GM18907 (cell line): ENCODE measurements at regions not wholly inside any gene's neighbourhood (a gene's known extent, or its start where the extent isn't known, plus 50 kb on each side); places are given as distances from the start of the nearest gene placed in this dataset.
"Not testable (repeated sequence)": the region's sequence is repeated elsewhere in the genome, so short reads cannot be mapped to it uniquely, and the experiment has no call there.

Experiments used
- ATAC-seq: cut with Tn5 transposase; IDR thresholded peaks from one replicate; pipeline ENCODE4 v1.9.1; 2021; ENCODE audit warnings: mild to moderate bottlenecking, moderate library complexity; ENCODE audit not compliant: unreplicated experiment

- no peak for ATAC-seq
Observed at GRCh38 chr3:13197795-13198194, 124.6 kb upstream of the IQSEC1 start.

DNA sequence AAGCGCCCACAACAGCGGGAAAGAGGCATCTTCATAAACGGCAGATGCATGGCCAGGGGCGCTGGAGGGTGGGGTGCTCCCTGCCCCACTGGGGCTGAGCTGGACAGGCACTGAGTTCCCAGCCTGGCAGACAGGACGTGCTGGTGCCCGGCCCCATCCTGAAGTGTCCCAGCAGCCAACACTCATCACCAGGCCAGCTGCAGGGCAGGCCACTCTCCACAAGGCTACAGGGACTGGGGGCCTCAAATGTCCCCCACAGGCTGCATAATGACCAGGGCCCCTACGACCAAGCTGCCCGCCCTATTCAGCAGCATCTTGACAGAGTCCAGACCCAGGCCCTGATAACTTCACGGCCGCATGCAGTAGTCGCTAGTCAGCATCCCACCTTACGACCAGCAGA, 124.1 kb upstream of the IQSEC1 start:
- ATAC-seq: no peak

- ATAC-seq: no peak
Observed at GRCh38 chr3:13195374-13195773, 122.1 kb upstream of the IQSEC1 start.

- ATAC-seq: no peak
Observed at GRCh38 chr3:13194285-13195209, 121.3 kb upstream of the IQSEC1 start.

DNA sequence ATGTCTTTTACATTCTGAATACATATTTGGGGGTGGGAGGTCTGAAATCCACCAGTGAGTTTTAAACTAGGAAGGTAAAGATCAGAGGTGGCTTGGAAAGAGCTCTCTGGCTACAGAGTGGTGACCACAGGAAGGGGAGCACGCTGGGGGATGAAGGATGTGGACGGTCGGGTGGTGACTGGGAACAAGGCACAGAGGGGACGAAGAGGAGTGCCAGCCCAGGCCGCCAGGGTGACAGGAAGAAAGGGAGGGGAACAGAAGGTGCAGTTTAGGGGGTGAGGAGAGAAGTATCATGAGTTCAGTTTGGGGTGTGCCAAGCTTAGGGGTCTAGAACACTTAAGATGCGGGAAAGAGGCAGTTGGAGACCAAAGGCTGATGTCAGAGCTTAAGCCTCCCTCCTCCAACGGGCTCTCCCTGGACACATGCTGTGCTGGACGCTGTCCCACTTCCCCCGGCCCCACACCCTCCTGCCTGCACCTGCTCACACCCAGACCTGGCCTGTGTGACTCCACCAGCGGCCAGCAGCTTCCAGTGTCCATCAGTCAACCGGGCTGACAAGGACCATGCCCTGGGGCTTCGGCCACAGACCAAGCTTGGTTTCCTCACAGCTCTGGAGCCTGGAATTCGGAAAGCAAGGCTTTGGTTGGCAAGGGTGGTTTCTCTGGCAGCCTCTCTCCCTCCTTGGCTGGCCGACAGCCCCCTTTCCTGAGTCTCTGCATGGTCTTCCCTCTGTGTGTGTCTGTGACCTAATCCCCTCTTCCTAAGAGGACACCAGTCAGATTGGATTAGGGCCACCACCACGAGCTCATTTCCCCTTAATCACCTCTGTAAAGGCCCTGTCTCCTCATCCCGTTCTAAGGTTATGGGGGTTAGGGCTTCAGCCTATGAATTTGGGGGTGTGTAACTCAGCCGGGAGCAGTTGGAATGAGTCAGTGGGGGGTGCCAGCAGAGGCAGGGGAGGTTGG, 120.4 kb upstream of the IQSEC1 start:
- no peak for ATAC-seq

GRCh38 chr3:13192471-13193213, 119.4 kb upstream of the IQSEC1 start:
- no peak for ATAC-seq

- no peak for ATAC-seq
Observed at GRCh38 chr3:13191016-13191415, 117.8 kb upstream of the IQSEC1 start.

DNA sequence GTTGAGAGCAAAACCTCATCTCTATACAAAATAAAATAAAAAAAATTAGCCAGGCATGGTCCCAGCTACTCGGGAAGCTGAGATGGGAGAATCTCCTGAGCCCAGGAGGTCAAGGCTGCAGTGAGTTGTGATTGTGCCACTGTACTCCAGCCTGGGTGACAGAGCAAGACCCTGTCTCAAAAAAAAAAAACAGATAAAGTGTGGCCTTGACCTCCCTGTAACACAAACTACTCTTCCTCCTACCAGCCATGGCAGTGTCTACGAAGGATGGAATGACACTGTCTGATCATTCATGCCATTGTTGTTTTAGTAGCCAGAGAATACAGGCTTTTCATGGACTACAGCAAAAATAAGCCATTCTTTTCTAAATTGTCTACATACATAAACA, 117.1 kb upstream of the IQSEC1 start:
- no peak for ATAC-seq

- ATAC-seq: no peak
Observed at GRCh38 chr3:13189639-13190377, 116.6 kb upstream of the IQSEC1 start.

- no peak for ATAC-seq
Observed at GRCh38 chr3:13188975-13189374, 115.7 kb upstream of the IQSEC1 start.

DNA sequence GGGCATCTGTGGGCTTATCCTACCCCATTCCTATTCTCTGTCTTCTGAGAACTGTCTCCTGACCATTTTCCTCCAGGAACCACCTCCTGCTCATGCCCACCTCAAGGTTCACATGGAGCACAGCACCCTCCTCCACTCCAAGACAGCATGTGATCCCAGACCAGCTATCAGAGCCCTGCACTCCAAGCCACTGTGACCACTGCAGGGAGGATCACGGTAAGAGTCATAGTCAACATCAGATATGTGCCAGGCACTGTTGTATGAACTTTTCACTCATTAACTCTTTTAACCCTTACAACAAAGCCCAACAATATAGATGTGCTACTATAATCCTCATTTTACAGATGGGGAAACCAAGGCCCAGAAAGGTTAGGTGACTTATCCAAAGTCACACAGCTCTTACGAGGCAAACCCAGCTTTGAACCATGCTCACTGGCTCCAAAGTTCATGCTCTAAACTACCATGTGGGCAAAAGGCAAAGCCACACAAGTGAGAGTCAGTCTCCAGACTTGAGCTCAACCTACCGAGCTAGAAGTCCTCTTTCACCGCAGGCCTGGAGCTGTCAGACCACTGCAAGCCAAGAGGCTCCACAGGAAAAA, 115.1 kb upstream of the IQSEC1 start:
- ATAC-seq: no peak

DNA sequence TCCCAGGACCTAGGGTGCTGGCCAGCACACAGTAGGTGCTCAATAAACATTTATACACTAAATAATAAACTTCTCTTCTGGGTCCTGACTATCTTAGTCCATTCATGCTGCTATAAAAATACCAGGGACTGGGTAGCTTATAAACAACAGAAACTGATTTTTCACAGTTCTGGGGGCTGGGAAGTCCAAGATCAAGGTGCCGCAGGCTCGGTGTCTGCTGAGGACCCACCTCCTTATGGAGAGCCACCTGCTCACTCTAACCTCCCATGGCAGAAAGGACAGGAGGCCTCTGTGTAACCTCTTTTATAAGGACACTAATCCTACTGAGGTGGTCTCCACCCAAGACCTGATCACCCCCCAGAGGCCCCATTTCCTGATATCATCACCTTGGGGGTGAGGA, 114.4 kb upstream of the IQSEC1 start:
- ATAC-seq: no peak

DNA sequence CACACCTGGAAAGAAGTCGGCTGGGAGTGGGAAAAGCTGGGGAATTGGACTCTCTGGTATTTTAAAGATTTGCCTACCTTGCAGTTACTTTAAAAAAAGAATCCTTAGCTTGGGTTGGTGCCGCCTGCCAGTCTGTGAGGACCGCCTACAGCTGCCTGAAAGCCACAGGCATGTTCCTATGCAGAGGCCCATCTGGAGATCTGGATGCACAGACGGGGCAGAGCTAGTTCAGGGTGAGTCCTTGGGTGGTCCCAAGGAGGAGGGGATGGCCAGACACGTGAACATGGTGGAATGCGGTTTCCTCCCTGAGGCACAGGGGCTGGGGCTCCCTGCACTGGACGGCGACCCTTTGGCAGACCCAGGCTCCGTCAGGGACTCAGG, 113.2 kb upstream of the IQSEC1 start:
- ATAC-seq: no peak

DNA sequence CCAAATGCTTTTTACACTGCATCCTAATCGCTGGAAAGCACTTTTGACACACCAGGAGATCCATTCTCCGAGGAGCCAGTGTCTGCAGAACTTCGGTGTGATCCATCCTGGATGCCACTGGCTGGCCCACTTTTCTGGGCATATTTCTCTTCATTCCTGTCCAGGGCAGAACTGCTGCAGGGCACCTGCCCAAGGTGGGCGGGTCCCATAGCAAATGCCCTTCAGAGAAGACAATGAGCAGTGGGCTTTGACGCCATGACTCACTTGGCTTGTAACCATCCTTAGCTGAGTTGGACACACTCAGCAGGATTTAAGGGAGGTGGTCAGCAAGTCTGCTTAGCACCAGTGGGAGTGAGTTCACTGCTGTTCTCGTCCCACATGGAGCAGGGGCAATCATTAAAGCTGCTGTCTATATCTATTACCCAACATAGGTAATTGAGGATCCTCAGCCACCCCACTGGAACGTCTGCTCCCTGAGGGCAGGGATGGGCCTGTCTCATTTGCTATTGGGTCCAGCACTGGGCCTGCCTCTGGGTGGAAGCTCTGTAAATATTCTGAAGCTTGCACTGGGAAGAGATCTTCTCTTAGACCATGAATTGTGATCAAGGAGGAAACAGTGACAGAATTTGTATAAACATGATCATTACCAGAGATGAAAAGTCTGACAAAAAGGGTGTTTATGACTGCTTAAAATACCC, 112.7 kb upstream of the IQSEC1 start:
- no peak for ATAC-seq

DNA sequence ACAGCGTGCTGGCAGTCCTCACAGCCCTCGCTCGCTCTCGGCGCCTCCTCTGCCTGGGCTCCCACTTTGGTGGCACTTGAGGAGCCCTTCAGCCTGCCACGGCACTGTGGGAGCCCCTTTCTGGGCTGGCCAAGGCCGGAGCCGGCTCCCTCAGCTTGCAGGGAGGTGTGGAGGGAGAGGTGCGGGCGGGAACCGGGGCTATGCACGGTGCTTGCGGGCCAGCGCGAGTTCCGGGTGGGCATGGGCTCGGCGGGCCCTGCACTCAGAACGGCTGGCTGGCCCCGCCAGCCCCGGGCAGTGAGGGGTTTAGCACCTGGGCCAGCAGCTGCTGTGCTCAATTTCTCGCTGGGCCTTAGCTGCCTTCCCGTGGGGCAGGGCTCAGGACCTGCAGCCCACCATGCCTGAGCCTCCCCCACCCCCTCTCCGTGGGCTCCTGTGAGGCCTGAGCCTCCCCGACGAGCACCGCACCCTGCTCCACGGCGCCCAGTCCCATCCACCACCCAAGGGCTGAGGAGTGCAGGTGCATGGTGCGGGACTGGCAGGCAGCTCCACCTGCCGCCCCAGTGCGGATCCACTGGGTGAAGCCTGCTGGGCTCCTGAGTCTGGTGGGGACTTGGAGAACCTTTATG, 106.5 kb upstream of the IQSEC1 start:
- not testable (repeated sequence) for ATAC-seq

- no peak for ATAC-seq
Observed at GRCh38 chr3:13179181-13179580, 106.0 kb upstream of the IQSEC1 start.

GRCh38 chr3:13178107-13178506, 104.9 kb upstream of the IQSEC1 start:
- ATAC-seq: no peak

DNA sequence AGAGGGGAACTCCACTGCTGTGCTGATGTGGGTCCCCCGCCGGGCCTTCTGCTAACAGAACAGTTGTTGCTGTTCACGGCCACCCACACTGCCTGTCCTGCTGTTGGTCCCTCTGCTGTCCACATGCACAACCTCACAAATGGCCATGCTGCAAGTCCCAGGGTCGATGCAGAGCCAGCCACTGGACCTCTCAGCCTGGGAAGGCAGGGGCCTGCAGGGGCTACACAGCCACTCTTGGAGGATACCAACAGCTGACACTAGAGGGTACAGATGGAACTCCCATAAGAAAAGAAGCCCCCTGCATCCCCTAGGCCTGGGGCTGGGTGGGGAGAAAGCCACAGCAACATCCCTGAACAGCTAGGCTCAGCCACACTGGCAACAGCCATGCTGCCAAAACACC, 104.4 kb upstream of the IQSEC1 start:
- no peak for ATAC-seq

DNA sequence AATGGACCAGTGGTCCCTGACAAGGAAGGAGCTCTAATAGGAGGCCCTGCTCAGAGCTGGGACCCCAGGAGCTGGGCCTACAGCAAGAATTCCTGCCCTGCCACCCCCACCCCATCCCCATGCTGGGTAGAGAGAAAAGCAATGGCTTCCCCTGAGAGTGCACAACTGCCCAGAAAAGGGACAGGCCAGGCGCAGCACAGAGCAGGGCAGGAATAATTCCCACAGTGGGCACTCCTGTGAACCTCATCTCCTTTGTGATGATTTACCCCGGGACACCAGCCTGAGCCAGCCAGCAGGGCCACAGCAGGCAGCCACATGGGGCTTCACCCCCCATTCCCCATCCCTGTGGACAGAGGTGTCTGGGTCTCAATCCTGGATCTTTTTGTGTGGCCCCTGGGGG, 104.0 kb upstream of the IQSEC1 start:
- ATAC-seq: no peak
